C4-2B (cell line): ENCODE measurements at regions not wholly inside any gene's neighbourhood (a gene's known extent, or its start where the extent isn't known, plus 50 kb on each side); places are given as distances from the start of the nearest gene placed in this dataset.

Experiments
- H3K27ac ChIP-seq: fragments of 450-650 bp; 2 replicates; pipeline ENCODE4 v1.5.1; 2017
- ZFX ChIP-seq: fragments of 450-650 bp; IDR thresholded peaks from 2 replicates; pipeline ENCODE4 v1.6.1; 2017
- TF ChIP-seq, protein P1 (sequence below): fragments of 450-650 bp; conservative IDR thresholded peaks from 2 replicates; pipeline ENCODE4 v1.5.1; 2017; ENCODE audit warnings: mild to moderate bottlenecking

- H3K27ac ChIP-seq: no peak overlapping the region
- TF ChIP-seq, protein P1, sequence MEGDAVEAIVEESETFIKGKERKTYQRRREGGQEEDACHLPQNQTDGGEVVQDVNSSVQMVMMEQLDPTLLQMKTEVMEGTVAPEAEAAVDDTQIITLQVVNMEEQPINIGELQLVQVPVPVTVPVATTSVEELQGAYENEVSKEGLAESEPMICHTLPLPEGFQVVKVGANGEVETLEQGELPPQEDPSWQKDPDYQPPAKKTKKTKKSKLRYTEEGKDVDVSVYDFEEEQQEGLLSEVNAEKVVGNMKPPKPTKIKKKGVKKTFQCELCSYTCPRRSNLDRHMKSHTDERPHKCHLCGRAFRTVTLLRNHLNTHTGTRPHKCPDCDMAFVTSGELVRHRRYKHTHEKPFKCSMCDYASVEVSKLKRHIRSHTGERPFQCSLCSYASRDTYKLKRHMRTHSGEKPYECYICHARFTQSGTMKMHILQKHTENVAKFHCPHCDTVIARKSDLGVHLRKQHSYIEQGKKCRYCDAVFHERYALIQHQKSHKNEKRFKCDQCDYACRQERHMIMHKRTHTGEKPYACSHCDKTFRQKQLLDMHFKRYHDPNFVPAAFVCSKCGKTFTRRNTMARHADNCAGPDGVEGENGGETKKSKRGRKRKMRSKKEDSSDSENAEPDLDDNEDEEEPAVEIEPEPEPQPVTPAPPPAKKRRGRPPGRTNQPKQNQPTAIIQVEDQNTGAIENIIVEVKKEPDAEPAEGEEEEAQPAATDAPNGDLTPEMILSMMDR: no peak
- TF ChIP-seq ZFX: no peak
Measured at GRCh38 chr2:71772510-71773172, 319.3 kb downstream of the DYSF start.

DNA sequence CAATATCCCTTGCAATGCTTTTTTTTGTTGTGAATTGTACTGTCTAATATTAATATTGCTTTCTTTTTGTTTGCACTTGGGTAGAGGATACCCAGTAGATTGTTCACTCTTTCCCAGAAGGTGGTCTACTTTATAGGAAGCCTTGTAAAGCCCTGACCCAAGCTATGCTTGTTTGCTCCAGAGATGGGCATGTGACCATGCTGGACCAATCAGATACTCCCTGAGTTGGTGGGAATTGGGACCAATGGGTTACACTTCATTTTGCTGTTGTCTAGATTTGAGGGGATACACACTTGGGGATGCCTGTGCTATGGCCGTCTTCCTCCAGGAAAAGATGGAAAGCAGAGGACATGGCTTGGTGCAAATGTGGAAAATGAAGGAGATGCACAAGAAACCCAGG lies 314.3 kb downstream of the DYSF start:
- TF ChIP-seq, protein P1: no peak
- TF ChIP-seq ZFX: no peak
- H3K27ac ChIP-seq: no peak overlapping the region

DNA sequence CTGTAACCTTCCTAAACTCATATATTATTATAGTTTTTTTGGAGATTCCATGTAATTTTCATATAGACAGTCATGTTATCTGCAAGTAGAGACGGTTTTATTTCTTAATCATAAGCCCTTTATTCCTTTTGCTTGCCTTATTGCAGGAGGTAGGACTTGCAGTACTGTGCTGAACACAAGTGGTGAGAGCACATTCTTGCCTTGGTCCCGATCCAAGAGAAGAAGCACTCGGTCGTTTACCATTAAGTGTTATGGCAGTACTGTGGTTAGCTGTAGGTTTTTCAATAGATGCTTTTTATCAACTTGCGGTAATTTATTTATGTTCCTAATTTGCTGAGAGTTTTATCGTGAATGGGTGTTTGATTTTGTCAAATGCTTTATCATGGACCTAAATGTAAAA lies 305.7 kb downstream of the DYSF start:
- TF ChIP-seq, protein P1: no peak
- no peak for TF ChIP-seq ZFX
- no peak overlapping the region for H3K27ac ChIP-seq

- H3K27ac ChIP-seq: no peak overlapping the region
- TF ChIP-seq ZFX: no peak
- TF ChIP-seq, protein P1: no peak
Measured at GRCh38 chr2:71757351-71757750, 304.0 kb downstream of the DYSF start.

DNA sequence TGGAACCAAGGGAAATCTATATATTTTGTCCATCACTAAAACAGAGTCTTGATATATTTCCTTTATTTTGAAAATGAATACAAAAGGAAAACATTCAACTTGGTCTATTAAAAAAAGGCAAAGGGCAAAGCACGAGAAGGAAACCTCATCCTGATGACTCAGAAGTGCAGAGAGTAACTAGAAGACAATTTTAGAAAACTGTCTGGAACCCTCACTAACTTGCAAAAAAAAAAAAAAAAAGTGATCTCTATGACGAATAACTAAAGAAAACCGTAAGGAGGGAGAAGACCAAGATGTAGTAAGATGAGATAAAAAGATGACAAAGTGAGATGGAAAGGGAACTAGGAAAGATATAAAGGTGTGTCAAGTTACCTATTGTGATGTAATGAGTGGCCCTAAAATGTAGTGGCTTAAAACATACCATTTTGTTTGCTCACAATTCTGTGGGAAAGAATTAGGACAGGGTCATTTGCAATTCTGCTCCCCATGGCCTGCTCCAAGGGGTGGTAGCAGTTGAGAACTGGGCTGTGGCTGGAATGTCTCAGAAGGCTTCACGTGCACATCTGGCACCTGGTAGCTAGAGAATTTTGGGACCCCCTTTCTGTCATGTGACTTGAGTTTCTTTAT lies 303.0 kb downstream of the DYSF start:
- no peak for TF ChIP-seq ZFX
- TF ChIP-seq, protein P1: no peak
- H3K27ac ChIP-seq: no peak overlapping the region

- TF ChIP-seq, protein P1: no peak
- TF ChIP-seq ZFX: no peak
- no peak overlapping the region for H3K27ac ChIP-seq
Measured at GRCh38 chr2:71751590-71751989, 298.2 kb downstream of the DYSF start.

DNA sequence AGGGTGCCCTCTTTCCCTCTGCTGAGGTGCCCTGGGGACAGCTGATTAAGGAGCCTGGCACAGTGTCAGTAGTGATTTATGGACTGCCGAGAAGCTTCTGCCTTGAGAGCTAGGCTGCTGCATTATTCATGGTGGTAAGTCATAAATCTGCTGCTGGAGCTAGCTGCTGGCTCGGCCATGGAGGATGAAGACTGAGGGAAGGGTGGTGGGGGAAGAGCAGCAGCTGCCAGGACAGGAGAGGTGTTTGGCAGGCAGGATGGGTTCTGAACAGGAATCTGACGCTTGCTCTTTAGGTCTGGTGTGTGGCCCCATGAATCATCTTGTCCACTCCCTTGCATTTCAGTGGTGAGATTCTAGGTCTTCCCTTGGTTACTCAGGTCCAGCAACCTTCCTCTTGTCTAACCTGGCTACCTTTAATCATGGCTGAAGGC lies 296.3 kb downstream of the DYSF start:
- no peak overlapping the region for H3K27ac ChIP-seq
- no peak for TF ChIP-seq ZFX
- TF ChIP-seq, protein P1: no peak
